ENCODE measurements at regions not wholly inside any gene's neighbourhood (a gene's known extent, or its start where the extent isn't known, plus 50 kb on each side); places are given as distances from the start of the nearest gene placed in this dataset.

GRCh38 chr1:190957565-190957964 lies 479.9 kb upstream of the BRINP3 start:
- TF ChIP-seq CTCF (IDR thresholded peaks at IDR 0.05; ENCODE audit: low read depth, low read length) (no peak), MAX (IDR thresholded peaks at IDR 0.05; ENCODE audit: low read depth, low read length) (no peak), POLR2A (IDR thresholded peaks at IDR 0.05; ENCODE audit: extremely low read depth, insufficient read length) (no peak), MYC (IDR thresholded peaks at IDR 0.05; ENCODE audit: low read depth, low read length) (no peak)
- DNase-seq (ENCODE audit: low read depth) = no peak
- H3K4me3 ChIP-seq (ENCODE audit: low read depth, low read length) = no peak overlapping the region

- H3K4me3 ChIP-seq (ENCODE audit: low read depth, low read length) = no peak overlapping the region
- no peak for TF ChIP-seq CTCF (IDR thresholded peaks at IDR 0.05; ENCODE audit: low read depth, low read length)
- no peak for TF ChIP-seq MYC (IDR thresholded peaks at IDR 0.05; ENCODE audit: low read depth, low read length)
- TF ChIP-seq MAX (IDR thresholded peaks at IDR 0.05; ENCODE audit: low read depth, low read length) = no peak
- TF ChIP-seq POLR2A (IDR thresholded peaks at IDR 0.05; ENCODE audit: extremely low read depth, insufficient read length) = no peak
- no peak for DNase-seq (ENCODE audit: low read depth)
Observed at GRCh38 chr1:190963321-190963720, 485.7 kb upstream of the BRINP3 start.

GRCh38 chr1:190975827-190976226 lies 498.2 kb upstream of the BRINP3 start:
- DNase-seq (ENCODE audit: low read depth) = no peak
- H3K4me3 ChIP-seq (ENCODE audit: low read depth, low read length) = no peak overlapping the region
- TF ChIP-seq CTCF (IDR thresholded peaks at IDR 0.05; ENCODE audit: low read depth, low read length) (no peak), MYC (IDR thresholded peaks at IDR 0.05; ENCODE audit: low read depth, low read length) (no peak), POLR2A (IDR thresholded peaks at IDR 0.05; ENCODE audit: extremely low read depth, insufficient read length) (no peak), MAX (IDR thresholded peaks at IDR 0.05; ENCODE audit: low read depth, low read length) (no peak)

GRCh38 chr1:191002768-191003167 lies 525.1 kb upstream of the BRINP3 start:
- no peak for DNase-seq (ENCODE audit: low read depth)
- no peak for TF ChIP-seq MYC (IDR thresholded peaks at IDR 0.05; ENCODE audit: low read depth, low read length)
- TF ChIP-seq MAX (IDR thresholded peaks at IDR 0.05; ENCODE audit: low read depth, low read length) = no peak
- TF ChIP-seq CTCF (IDR thresholded peaks at IDR 0.05; ENCODE audit: low read depth, low read length) = no peak
- no peak for TF ChIP-seq POLR2A (IDR thresholded peaks at IDR 0.05; ENCODE audit: extremely low read depth, insufficient read length)
- no peak overlapping the region for H3K4me3 ChIP-seq (ENCODE audit: low read depth, low read length)

GRCh38 chr1:191016765-191017164 lies 539.1 kb upstream of the BRINP3 start:
- TF ChIP-seq CTCF (IDR thresholded peaks at IDR 0.05; ENCODE audit: low read depth, low read length) (no peak), MAX (IDR thresholded peaks at IDR 0.05; ENCODE audit: low read depth, low read length) (no peak), POLR2A (IDR thresholded peaks at IDR 0.05; ENCODE audit: extremely low read depth, insufficient read length) (no peak), MYC (IDR thresholded peaks at IDR 0.05; ENCODE audit: low read depth, low read length) (no peak)
- no peak for DNase-seq (ENCODE audit: low read depth)
- H3K4me3 ChIP-seq (ENCODE audit: low read depth, low read length) = no peak overlapping the region

GRCh38 chr1:191022856-191023255 lies 545.2 kb upstream of the BRINP3 start:
- no peak for DNase-seq (ENCODE audit: low read depth)
- TF ChIP-seq MYC (IDR thresholded peaks at IDR 0.05; ENCODE audit: low read depth, low read length) = no peak
- no peak for TF ChIP-seq POLR2A (IDR thresholded peaks at IDR 0.05; ENCODE audit: extremely low read depth, insufficient read length)
- no peak for TF ChIP-seq CTCF (IDR thresholded peaks at IDR 0.05; ENCODE audit: low read depth, low read length)
- no peak for TF ChIP-seq MAX (IDR thresholded peaks at IDR 0.05; ENCODE audit: low read depth, low read length)
- H3K4me3 ChIP-seq (ENCODE audit: low read depth, low read length) = no peak overlapping the region

Measured in NB4 (cell line).